ENCODE measurements at regions not wholly inside any gene's neighbourhood (a gene's known extent, or its start where the extent isn't known, plus 50 kb on each side); places are given as distances from the start of the nearest gene placed in this dataset.

GRCh38 chr13:60338754-60339153 lies 58.3 kb upstream of the TDRD3 start:
- no peaks in the 10 kb centered on the region for H3K36me3 Mint-ChIP-seq (ENCODE audit: low read depth)
- H3K27ac Mint-ChIP-seq (ENCODE audit: unreplicated experiment), result no peak overlapping the region
- no peak for TF ChIP-seq CTCF (IDR thresholded peaks at IDR 0.05)
- H3K27me3 Mint-ChIP-seq (ENCODE audit: low read depth), result peaks cover 12% of the 10 kb centered on the region
- H3K4me1 Mint-ChIP-seq (ENCODE audit: low read depth), result no peaks in the 10 kb centered on the region
- H3K9me3 Mint-ChIP-seq (ENCODE audit: low read depth), result peaks cover 2% of the 10 kb centered on the region
- DNase-seq (ENCODE audit: low spot score), result no peak
- no peak overlapping the region for H3K4me3 Mint-ChIP-seq (ENCODE audit: unreplicated experiment)

- Mint-ChIP-seq H3K9me3 (ENCODE audit: low read depth) (peaks cover 2% of the 10 kb centered on the region), H3K4me3 (ENCODE audit: unreplicated experiment) (no peak overlapping the region), H3K36me3 (ENCODE audit: low read depth) (no peaks in the 10 kb centered on the region), H3K4me1 (ENCODE audit: low read depth) (no peaks in the 10 kb centered on the region), H3K27ac (ENCODE audit: unreplicated experiment) (no peak overlapping the region), H3K27me3 (ENCODE audit: low read depth) (peaks cover 20% of the 10 kb centered on the region)
- TF ChIP-seq CTCF (IDR thresholded peaks at IDR 0.05), result no peak
- no peak for DNase-seq (ENCODE audit: low spot score)
These were observed 53.0 kb upstream of the TDRD3 start for GRCh38 chr13:60343978-60344377.

GRCh38 chr13:60347174-60347573 lies 49.8 kb upstream of the TDRD3 start:
- H3K4me3 Mint-ChIP-seq (ENCODE audit: unreplicated experiment), result no peak overlapping the region
- no peak for TF ChIP-seq CTCF (IDR thresholded peaks at IDR 0.05)
- DNase-seq (ENCODE audit: low spot score), result no peak

More at GRCh38 chr13:60347174-60347573, 49.8 kb upstream of the TDRD3 start:
- peaks cover 15% of the 10 kb centered on the region for H3K4me1 Mint-ChIP-seq (ENCODE audit: low read depth)
- H3K9me3 Mint-ChIP-seq (ENCODE audit: low read depth), result no peaks in the 10 kb centered on the region
- no peak overlapping the region for H3K27ac Mint-ChIP-seq (ENCODE audit: unreplicated experiment)
- no peaks in the 10 kb centered on the region for H3K36me3 Mint-ChIP-seq (ENCODE audit: low read depth)
- peaks cover 12% of the 10 kb centered on the region for H3K27me3 Mint-ChIP-seq (ENCODE audit: low read depth)
